ENCODE measurements at regions not wholly inside any gene's neighbourhood (a gene's known extent, or its start where the extent isn't known, plus 50 kb on each side); places are given as distances from the start of the nearest gene placed in this dataset.
"Not testable (repeated sequence)": the region's sequence is repeated elsewhere in the genome, so short reads cannot be mapped to it uniquely, and the experiment has no call there.

DNA sequence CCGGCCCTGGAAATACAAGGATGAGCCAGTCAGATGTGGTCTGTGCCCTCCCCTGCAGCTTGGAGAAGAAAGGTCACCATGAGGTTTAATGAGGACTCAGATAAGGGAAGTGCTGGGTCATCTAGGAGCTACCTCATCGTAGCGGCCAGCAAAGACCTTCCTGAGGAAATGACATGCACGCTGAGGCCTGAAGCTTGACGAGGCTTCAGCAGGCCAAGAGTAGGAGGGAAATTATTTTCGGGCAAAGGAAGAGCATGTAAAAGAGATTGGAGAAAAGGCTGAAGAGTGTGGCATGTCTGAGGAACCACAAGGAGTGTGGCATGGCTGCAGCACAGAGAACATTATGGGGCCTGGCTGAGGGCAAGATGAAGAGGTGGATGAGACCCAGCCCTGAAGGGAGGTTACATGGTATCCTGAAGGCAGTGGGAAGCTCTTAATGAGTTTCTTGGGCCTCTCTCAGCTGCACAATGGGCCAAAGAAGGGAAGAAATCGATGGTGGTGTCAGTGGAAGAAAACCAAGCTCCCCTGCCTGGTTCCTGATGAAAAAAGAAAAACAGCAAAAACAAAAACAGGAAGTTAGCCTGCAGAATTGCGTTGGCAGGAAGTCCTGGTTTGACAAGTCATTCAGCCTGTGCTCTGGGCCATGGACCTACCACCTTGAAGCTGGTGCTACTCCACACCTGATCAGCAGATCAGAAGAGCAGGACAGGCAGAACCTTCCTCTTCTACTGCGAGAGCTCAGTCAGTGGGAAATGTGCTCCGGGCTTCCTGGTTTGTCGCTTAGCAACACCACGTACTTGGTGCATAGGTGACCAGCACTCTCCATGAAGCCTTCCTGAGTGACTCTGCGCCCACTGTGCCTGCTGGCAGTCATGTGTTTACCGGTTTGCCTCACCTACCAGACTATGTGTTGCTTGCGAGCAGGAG is 134.5 kb upstream of the KLF3 start:
- DNase-seq, result peak; percentile 19

DNA sequence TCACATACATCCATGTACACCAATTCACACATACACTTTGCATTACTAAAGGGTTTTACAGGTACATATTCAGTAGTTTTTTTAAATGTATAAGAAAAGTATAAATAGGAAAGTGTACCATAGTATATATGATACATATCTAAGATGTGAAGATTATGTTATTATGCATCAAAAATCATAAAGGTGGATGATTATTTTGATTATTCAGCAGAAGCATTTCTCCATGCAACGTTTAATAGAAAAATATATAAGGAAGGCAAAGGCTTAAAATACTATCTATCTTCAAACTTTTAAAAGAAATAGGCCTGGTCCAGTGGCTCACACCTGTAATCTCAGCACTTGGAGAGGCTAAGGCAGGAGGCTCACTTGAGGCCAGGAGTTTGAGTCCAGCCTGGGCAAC is 133.5 kb upstream of the KLF3 start:
- no peak for DNase-seq

DNA sequence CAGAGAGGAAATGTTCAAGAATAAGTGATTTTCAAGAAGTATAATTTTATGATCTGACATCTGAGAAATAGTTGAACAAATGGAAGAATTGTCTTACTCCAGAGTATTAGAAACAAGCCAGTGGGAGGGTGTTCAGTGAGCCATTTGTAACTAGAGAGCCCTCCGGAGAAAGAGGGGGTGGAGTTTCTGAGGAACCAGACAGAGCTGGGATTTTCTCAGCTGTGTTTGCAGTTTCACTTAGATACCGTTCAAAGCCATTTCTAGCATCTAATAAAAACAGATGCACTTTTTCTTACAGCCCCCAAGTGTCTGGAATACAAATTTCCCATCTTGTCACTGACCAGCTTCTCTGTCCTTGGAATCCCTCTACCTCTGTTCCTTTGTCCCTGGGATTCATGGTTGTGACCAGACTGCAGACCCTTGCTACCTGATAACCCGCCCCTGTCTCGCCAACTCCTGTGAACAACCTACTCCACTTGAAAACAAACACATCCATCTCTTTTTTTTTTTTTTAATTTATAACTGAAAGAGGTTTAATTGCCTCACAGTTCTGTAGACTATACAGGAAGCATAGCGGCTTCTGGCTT is 132.8 kb upstream of the KLF3 start:
- DNase-seq, result peak; percentile 35

DNA sequence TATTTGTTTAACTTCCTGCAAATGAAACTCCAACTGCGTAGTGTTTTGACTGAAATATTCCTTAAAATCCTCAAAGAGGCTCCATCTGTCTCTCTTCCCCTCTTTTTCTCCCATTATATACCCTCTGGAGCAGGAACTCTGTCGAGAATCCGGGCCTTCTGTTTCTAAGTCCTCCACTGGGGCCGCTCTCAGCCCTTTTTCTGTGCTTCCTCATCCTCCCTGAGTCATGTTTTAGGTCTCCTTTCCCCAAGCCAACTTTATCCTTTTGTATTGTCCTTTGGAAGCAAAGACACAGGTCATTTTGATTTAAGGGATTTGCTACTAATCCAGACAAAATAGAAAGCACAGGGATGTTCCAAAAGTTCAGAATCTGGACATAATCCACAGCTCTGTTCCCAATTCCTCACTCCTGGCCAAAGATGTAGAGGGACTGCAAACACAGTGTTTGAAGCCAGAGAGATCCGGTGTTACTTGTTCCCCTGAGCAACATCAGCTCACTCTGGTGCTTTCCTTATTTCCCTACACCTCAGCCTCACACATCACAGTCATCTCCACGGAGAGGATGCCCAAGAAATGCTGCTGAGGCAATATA is 131.0 kb upstream of the KLF3 start:
- DNase-seq, result no peak

DNA sequence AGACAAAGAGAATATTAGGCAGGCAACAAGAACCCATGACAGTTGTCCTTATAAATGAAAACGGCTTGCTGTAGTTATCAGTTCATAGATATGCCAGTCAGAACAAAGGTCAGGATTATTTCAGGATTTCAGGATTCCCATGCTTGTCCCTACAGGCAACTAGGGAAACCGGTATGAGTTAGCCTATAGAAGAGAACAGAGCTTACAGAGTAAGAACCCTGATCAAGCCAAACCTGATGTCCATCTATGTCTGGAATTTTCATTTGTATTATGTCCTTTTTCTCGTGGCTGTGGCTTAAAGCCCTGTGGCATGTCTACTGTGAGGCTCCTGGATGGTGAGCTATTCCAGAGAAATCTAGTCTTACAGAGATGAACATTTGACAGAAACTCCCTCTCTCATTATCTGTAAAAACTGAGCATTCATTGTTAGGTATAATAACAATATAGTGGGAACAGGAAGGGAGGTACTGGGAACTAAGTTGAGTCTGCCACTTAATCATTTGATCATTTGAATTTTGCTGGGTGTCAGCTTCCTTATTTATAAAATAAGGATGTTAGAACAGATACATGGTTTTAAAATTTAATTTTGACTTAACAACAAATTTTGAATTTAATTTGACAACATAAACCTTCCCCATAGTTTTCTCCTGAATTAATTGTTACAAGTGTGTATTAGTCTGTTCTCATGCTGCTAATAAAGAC is 129.5 kb upstream of the KLF3 start:
- DNase-seq, result no peak

DNA sequence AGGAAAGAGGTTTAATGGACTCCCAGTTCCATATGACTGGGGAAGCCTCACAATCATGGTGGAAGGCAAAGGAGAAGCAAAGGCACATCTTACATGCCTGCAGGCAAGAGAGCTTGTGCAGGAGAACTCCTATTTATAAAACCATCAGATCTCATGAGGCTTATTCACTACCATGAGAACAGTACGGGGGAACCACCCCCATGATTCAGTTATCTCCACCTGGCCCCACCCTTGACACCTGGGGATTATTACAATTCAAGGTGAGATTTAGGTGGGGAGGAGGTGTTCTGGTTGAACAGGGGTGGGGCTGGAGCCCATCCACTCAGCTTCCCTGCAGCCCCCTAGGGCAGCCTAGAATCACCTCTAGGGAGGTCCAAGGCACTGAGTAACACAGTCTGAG is 128.9 kb upstream of the KLF3 start:
- not testable (repeated sequence) for DNase-seq

DNA sequence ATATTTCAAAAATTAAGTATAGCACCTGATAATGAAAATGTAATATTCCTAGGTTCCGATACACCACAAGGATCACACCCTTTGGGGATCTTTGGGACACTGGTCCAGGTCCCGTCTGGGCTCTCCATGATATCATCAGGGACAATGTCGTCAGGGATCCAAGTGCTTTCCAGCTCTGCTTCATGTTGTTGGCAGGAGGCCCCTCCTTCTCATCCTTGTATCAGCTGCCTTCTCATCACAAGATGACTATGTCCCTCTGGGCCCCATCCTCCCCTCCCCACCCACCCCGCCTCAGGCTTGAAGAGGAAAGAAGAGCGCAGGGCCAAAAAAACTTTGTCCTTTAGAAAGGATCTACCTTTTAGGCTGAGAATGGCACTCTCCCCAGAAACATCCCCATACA is 128.3 kb upstream of the KLF3 start:
- no peak for DNase-seq

DNA sequence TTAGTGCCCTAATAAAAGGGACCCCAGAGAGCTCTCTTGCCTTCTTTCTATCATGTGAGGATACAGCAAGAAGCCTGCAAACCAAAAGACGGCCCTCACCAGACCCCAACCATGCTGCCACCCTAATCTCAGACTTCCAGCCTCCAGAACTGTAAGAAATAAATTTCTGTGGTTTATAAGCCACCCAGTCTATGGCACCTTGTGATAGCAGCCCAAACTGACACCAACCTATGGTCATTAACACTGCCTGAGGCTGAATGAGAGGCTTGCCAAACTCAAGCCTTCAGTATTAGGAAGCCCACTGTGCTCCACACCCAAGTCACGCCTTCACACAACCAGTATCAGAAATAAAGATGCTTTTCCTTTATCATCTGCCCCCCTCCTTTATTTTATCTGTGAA is 127.3 kb upstream of the KLF3 start:
- no peak for DNase-seq

DNA sequence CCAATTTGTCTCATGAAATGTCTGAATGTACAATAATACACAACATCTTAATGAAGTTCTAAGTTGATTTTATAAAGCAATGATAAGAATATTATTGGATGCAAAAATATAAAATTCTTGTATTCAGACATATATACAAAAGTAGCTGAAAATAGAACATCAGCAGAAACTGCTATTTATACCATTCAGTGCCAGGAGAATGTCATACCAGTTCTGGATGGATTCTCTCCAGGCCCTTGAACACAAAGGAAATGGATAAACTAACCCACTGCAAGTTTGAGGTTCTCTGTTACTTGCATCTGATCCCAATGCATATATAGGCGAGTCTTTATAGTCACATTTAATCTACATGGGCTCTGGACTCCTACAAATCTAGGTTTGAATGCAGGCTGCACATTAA is 126.3 kb upstream of the KLF3 start:
- DNase-seq, result no peak

DNA sequence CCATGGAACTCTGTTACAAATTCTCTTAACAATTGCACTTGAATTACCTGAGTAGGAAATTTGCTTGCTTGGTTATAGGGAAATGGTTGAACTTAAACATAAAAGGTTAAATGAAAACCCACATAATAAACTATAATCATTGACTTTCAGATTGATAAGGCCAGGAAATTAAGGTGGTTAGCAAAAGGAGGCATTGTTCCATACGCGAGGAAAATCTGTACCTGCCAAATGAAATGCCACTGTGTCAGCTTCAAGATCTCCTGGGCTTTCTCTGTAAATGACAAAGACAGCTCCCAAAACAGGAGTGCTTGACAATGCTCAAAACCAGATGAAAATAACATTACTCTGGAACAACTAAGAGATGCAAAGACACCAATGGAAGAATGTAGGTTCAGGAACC is 125.5 kb upstream of the KLF3 start:
- no peak for DNase-seq

DNA sequence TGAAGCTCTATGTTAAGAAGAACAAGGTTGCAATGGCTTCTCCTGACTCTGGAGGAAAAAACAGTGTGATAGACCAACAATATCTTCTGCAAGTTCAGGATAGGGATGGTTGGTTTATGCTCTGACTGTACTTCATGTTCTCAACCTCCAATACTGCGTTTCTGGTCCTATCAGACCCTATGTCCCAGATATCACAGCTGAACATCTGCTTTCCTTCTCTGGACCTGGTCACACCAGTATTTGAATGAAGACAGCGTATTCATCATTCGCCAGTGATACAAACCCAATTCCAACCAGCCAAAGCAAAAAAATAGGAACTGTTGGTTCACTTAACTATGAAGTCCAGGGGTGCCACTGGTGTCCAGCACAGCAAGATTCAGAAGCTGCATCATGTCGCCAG is 124.5 kb upstream of the KLF3 start:
- no peak for DNase-seq

DNA sequence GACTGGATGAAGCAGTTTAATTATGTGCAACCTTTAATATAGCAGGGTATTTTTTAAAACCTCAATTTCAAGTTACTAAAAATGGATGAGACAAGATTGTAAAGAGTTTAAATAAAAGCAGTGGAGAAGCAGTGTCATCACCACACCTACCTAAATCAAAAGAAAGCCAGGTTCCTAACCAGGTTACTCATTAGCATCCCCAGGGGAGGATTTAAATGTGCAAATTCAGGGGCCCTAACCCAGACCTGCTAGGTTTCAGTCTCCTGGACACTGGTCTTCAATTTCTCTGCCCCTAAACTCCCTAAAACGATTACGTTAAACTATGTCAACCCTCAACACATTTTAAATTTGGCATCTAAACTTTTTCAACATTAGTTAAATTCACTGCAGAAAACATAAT is 116.9 kb upstream of the KLF3 start:
- DNase-seq, result no peak

DNA sequence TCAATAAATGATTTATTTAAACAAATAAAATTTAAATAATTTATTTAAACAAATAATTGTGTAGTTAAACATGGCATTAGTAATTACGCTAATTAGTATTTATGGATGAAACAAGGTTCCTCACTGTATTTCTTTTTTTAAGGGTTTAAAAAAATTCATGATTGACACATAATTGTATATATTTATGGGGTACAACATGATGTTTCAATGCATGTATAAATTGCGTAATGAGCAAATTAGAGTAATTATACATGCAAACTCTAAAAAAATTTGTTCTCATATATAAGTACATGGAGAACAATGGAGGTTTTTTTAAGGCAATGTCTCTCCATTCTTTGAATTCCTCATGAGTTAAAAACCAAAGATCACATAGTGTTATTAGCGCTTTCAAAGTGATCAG is 115.7 kb upstream of the KLF3 start:
- DNase-seq, result no peak

DNA sequence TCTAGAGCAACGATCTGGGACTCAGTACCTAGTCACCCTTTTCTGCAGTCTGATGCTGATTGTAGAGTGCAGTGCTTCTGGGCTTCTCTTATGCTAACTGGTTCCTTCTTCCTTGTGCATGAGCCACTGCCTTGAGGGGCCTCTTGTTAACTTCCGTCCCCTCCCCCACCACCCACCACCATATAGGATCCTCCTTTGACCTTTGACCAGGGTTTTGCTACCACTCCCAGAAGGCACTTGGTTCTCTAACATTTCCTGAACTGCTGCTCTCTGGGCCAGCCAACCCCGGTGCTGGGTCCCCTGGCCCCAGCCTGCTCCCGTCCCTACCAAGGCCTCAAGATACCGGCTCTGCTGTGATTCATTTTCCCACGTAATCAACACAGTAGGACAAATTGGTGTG is 104.6 kb upstream of the KLF3 start:
- DNase-seq, result no peak

DNA sequence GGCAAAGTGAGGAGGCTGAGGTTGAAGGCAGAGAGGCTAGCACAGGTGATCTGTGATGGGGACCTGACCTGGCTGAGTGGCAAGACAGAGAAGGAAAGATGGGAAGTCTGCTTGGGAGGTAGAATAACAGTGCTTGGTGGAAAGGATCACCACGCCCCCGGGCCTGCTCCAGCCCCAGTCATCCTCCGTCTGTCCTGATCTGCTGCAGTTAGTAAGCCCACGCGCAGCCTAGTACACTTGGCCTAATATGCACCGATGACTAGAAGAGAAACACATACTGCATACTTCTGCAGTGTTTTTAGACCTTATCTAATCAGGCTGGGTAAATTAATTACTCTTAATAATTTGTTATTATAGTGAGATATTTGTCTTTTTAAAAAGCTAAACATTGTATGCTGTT is 103.7 kb upstream of the KLF3 start:
- no peak for DNase-seq

DNA sequence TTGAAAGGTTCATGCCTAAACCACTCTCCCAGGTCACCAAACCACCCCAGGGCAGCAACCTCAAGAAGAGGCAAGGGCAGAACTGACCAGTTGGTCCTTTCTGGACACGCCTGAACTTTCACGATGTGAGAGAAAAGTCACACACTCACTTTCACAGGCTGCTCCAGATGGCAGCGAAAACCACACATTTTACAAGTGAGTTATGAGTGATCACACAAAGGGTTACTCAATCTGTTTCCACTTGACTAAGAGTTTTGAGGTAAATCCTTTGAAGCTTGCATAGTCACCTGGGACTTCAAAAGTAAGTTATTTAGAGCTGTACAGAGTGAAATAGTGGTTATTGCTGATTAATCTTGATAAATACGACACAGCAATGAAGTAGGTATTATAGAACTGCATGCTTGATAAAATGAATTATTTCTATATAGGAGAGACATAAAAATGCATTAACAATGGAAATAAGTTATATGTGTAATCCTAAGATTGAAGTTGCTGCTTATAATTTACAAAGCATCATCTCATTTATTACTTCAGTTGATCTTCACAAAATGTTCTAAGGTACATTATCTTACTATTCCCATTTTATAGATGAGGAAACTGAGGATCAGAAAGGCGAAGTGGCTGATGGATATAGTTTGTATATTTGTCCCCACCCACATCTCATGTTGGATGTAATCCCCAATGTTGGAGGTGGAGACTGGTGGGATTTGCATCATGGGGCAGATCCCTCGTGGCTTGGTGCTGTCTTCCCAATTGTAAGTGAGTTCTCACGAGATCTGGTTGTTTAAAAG is 103.0 kb upstream of the KLF3 start:
- no peak for DNase-seq

DNA sequence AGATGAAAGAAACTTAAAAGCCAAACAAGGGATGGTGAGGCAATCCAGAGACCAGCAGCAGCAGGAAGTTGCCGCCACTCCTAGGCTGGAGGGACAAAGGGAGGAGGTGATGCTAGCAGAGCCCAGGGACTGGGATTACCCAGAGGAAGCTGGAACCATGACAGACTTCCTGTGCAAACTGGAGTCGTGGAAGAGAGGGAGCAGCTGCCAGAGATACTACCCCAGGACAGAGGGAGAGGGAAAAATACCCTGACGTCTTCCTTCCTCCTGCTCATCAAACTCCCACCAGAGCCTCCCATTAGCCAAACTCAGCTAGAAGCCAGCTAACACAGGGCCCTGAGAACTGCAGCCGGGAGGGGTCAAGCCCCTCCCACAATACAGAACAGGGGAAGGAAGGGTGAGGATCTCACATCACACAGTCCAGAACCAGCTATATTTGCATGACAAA is 101.2 kb upstream of the KLF3 start:
- no peak for DNase-seq

DNA sequence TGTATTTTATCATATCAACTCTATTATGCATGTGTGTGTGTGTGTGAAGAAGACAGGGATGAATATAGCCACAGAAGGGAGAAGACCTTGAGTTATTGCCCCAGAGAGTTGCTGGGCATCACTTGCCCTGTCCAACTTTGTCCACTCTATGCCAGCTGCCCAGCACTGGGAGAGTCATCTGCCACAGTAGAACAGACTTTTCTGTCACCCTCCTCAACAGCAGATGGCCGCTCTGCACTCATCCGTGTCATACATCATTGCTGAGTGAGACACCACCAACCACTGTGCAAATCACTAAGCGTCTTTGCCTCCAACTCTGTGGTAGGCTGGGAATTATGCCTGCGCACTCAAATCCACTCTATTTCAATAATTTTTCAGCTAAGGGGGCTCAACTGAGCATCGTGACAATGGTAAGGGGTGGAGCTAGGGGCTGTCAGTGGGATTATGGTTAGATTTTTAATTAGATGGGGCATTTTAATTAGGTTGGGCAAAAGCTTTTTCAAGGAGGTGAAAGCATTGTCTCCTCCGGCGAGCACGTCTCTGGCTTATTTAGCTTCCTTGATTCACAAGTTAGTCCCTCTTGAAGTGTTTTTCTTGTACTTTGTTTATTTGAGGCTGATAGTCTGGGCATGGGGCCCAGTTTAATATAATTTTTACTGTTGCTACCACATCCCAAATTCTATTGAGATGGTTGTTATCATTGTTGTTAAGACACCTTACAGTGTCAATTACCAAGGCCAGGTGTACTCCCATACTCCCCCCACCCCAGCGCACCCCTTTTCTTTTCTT is 100.1 kb upstream of the KLF3 start:
- DNase-seq, result peak; percentile 4

DNA sequence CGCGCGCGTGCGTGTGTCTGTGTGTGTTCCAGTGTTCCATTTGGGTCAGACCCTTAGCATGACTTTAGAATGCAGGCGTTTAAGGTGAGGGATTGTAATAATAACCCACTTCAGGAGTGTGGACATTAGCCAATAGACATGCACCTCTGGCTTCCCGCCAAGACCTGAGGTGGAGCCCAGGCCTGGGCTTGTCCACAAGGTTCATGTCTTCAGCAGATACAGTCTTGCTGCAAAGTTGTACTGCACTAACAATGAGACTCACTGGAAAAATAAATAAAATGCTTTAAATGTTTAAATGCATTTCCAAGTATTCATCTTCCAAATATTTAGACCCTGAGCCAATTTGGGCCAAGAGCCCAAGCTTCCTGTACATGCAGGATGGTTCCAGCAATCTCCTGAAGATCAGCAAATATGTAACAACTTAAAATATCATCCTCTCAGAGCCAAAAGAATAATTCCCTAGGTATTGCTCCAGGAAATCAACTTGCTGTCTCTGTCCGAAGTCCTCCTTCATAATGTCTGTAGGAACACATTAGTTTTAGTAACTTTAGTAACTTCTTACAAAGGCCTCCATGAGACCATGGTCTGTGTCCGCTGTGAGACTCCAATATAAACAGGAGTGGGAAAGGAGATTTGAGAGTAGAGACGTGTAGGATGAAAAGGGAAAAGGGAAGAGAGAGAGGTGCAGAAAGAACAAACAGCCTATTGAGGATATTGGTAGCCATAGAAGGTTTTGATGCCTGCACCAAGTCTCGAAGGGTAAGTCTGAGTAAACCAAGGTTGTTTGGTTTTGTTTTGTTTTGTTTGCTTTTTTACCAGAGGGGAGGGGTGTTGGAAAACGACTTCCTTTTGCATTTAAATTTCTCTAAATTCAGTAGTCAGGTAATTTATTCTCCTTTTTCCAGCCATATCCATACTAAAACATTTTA is 98.5 kb upstream of the KLF3 start:
- no peak for DNase-seq

DNA sequence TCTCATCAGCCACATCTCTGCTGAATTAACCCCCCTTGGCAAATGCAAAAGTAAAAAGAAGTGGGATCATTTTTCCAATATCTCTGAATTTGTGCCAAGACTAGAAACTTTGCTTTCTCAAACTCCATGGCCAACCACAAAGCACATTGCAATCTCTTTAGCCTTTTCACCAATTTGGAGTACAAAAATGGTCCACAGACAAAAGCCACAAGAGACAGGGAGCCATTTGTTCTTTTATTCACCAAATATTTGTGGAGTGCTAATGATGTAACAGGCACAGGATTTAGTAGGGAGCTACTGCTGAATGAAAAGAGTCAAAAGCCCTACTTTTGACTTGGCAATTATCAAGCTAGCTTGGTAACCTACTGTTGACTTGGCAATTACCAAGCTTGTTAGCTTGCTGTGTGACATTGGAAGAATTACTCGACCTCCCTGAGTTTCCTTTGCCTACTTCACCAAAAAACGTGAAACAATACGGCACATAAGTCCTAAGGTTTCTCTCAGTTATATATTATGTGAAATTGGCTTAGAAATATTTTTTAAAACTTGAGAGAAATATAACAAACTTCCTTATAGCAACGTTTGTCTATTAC is 97.1 kb upstream of the KLF3 start:
- DNase-seq, result no peak
